A673 (cell line): ENCODE measurements at regions not wholly inside any gene's neighbourhood (a gene's known extent, or its start where the extent isn't known, plus 50 kb on each side); places are given as distances from the start of the nearest gene placed in this dataset.

Source experiments
- BruUV-seq: library from RNA; stranded (reverse); fragments of 400-500 nt; replicated peaks from 2 replicates; lab custom pipeline; 2021; lab: Mats Ljungman, UMichigan
- CTCF ChIA-PET: fragments of 300-600 bp; sonication (Branson Sonifier 250); formaldehyde crosslinking; loops from one replicate; lab custom pipeline; 2022; ENCODE audit warnings: antibody characterized with exemption; lab: Charles Lee
- POLR2A ChIA-PET: fragments of 300-600 bp; sonication (Branson Sonifier 250); formaldehyde crosslinking; loops from one replicate; lab custom pipeline; 2022; ENCODE audit warnings: antibody characterized with exemption; ENCODE audit not compliant: low non-redundant PET; lab: Charles Lee
- DNase-seq: peaks from one replicate; pipeline ENCODE4 v3.0.0-alpha.2; 2015; ENCODE audit warnings: low spot score
- H3K27ac ChIP-seq: fragments of 200-600 bp; sonication (generic); 2 replicates; pipeline ENCODE4 v1.5.1; 2016; ENCODE audit warnings: mixed run types, low read depth, mild to moderate bottlenecking, mixed read lengths, antibody characterized with exemption, low read length; ENCODE audit not compliant: poor library complexity, severe bottlenecking
- H3K27me3 ChIP-seq: fragments of 200-600 bp; sonication (generic); replicated peaks from 2 replicates; pipeline ENCODE4 v1.6.1; 2017; ENCODE audit warnings: mixed run types, low read depth, mild to moderate bottlenecking, mixed read lengths, antibody characterized with exemption, low read length; ENCODE audit not compliant: insufficient read depth, poor library complexity
- H3K36me3 ChIP-seq: fragments of 200-600 bp; sonication (generic); 2 replicates; pipeline ENCODE4 v1.6.1; 2016; ENCODE audit warnings: mixed run types, mild to moderate bottlenecking, mixed read lengths, antibody characterized with exemption, low read length; ENCODE audit not compliant: insufficient read depth, poor library complexity, severe bottlenecking
- H3K4me1 ChIP-seq: fragments of 200-600 bp; sonication (generic); 2 replicates; pipeline ENCODE4 v1.6.1; 2017; ENCODE audit warnings: mixed run types, mild to moderate bottlenecking, mixed read lengths, antibody characterized with exemption, low read length; ENCODE audit not compliant: insufficient read depth, poor library complexity, severe bottlenecking
- H3K4me3 ChIP-seq: fragments of 200-600 bp; sonication (generic); 2 replicates; pipeline ENCODE4 v1.5.1; 2016; ENCODE audit warnings: low read depth, mixed run types, mild to moderate bottlenecking, mixed read lengths, low read length; ENCODE audit not compliant: poor library complexity, severe bottlenecking
- H3K9me3 ChIP-seq: fragments of 200-600 bp; sonication (generic); 2 replicates; pipeline ENCODE4 v1.6.1; 2016; ENCODE audit warnings: mixed run types, low read depth, mild to moderate bottlenecking, mixed read lengths, antibody characterized with exemption, low read length; ENCODE audit not compliant: poor library complexity, severe bottlenecking
- CTCF ChIP-seq: fragments of 300-800, 200-600 bp; sonication (generic); conservative IDR thresholded peaks from 2 replicates; pipeline ENCODE4 v1.5.1; 2017; ENCODE audit warnings: low read depth, mild to moderate bottlenecking, antibody characterized with exemption, low read length, moderate library complexity, mixed read lengths
- EZH2 ChIP-seq: fragments of 200-600 bp; sonication (generic); IDR thresholded peaks from 2 replicates; pipeline ENCODE4 v1.6.1; 2017; ENCODE audit warnings: borderline replicate concordance, low read depth, mild to moderate bottlenecking, mixed read lengths, antibody characterized with exemption, low read length; ENCODE audit not compliant: poor library complexity, severe bottlenecking
- intact Hi-C: fragments of 100-400 bp; cut with micrococcal nuclease; formaldehyde crosslinking; loops from one replicate; pipeline ENCODE4 v1.10.0; 2022; ENCODE audit not compliant: unreplicated experiment

- BruUV-seq: no TSS peak
- Histone ChIP-seq H3K9me3 (no peaks in the 10 kb centered on the region), H3K27ac (no peak overlapping the region), H3K4me3 (no peak overlapping the region), H3K27me3 (no peaks in the 10 kb centered on the region), H3K36me3 (no peaks in the 10 kb centered on the region), H3K4me1 (no peaks in the 10 kb centered on the region)
- no peak for DNase-seq
- ChIA-PET POLR2A (interaction anchor here (0.6 kb wide), 1 partner anchor 117 kb away, joined by 4 read pairs; no protein-coding TSS in a partner anchor), CTCF (no interaction called here)
- intact Hi-C loops: no loop called here
- TF ChIP-seq CTCF: no peak
- TF ChIP-seq EZH2: no peak
Observed at GRCh38 chr11:122323754-122324421, 207.9 kb upstream of the BLID start.

- DNase-seq: no peak
- no peaks in the 10 kb centered on the region for H3K36me3 ChIP-seq
- BruUV-seq: no TSS peak
- no peak for TF ChIP-seq CTCF
- no peak for TF ChIP-seq EZH2
- CTCF ChIA-PET: no interaction called here
- H3K9me3 ChIP-seq: no peaks in the 10 kb centered on the region
- no peaks in the 10 kb centered on the region for H3K4me1 ChIP-seq
- intact Hi-C loops: no loop called here
- H3K27ac ChIP-seq: no peak overlapping the region
- POLR2A ChIA-PET: no interaction called here
- no peak overlapping the region for H3K4me3 ChIP-seq
- no peaks in the 10 kb centered on the region for H3K27me3 ChIP-seq
Observed at GRCh38 chr11:122322329-122322728, 206.3 kb upstream of the BLID start.

GRCh38 chr11:122320671-122321070, 204.7 kb upstream of the BLID start:
- BruUV-seq: no TSS peak
- no peaks in the 10 kb centered on the region for H3K36me3 ChIP-seq
- no peak for TF ChIP-seq EZH2
- no peak for TF ChIP-seq CTCF
- H3K4me1 ChIP-seq: no peaks in the 10 kb centered on the region
- ChIA-PET POLR2A (no interaction called here), CTCF (no interaction called here)
- no peak overlapping the region for H3K4me3 ChIP-seq
- DNase-seq: peak; percentile 4
- no peaks in the 10 kb centered on the region for H3K9me3 ChIP-seq
- intact Hi-C loops: no loop called here
- no peak overlapping the region for H3K27ac ChIP-seq
- no peaks in the 10 kb centered on the region for H3K27me3 ChIP-seq
